Ishikawa (cell line): ENCODE measurements at regions not wholly inside any gene's neighbourhood (a gene's known extent, or its start where the extent isn't known, plus 50 kb on each side); places are given as distances from the start of the nearest gene placed in this dataset.

Experiments
- CEBPB ChIP-seq: IDR thresholded peaks from 2 replicates; pipeline ENCODE4 v1.6.1; 2012
- CREB1 ChIP-seq: IDR thresholded peaks from 2 replicates; pipeline ENCODE4 v1.6.1; 2012; ENCODE audit warnings: low read depth
- EGR1 ChIP-seq: IDR thresholded peaks from 2 replicates; pipeline ENCODE4 v1.6.1; 2012
- EP300 ChIP-seq: IDR thresholded peaks from 2 replicates; pipeline ENCODE4 v1.6.1; 2012; ENCODE audit warnings: borderline replicate concordance
- FOXM1 ChIP-seq: IDR thresholded peaks from 2 replicates; pipeline ENCODE4 v1.6.1; 2012; ENCODE audit warnings: low read depth, borderline replicate concordance
- MAX ChIP-seq: IDR thresholded peaks from 2 replicates; pipeline ENCODE4 v1.6.1; 2012
- NFIC ChIP-seq: IDR thresholded peaks from 2 replicates; pipeline ENCODE4 v1.6.1; 2012
- RAD21 ChIP-seq: IDR thresholded peaks from 2 replicates; pipeline ENCODE4 v1.6.1; 2012; ENCODE audit warnings: low read depth
- REST ChIP-seq: IDR thresholded peaks from 2 replicates; pipeline ENCODE4 v1.6.1; 2012; ENCODE audit warnings: low read depth, mild to moderate bottlenecking
- TAF1 ChIP-seq: IDR thresholded peaks from 2 replicates; pipeline ENCODE4 v1.6.1; 2012; ENCODE audit warnings: low read depth, mild to moderate bottlenecking
- TCF12 ChIP-seq: IDR thresholded peaks from 2 replicates; pipeline ENCODE4 v1.6.1; 2012; ENCODE audit warnings: low read depth
- TEAD4 ChIP-seq: IDR thresholded peaks from 2 replicates; pipeline ENCODE4 v1.6.1; 2012
- USF1 ChIP-seq: IDR thresholded peaks from 2 replicates; pipeline ENCODE4 v1.6.1; 2012
- YY1 ChIP-seq: IDR thresholded peaks from 2 replicates; pipeline ENCODE4 v1.6.1; 2012; ENCODE audit warnings: low read depth
- ZBTB7A ChIP-seq: IDR thresholded peaks from 2 replicates; pipeline ENCODE4 v1.6.1; 2012; ENCODE audit warnings: low read depth

- peak; percentile 52 for TF ChIP-seq NFIC
- TF ChIP-seq MAX, result no peak
- no peak for TF ChIP-seq RAD21
- no peak for TF ChIP-seq EGR1
- no peak for TF ChIP-seq ZBTB7A
- TF ChIP-seq TCF12, result no peak
- peak; percentile 9; the same call in 1 of the 2 replicates for TF ChIP-seq EP300
- TF ChIP-seq YY1, result no peak
- TF ChIP-seq REST, result no peak
- TF ChIP-seq TAF1, result no peak
- no peak for TF ChIP-seq CREB1
- no peak for TF ChIP-seq TEAD4
- no peak for TF ChIP-seq FOXM1
- TF ChIP-seq CEBPB, result no peak
- no peak for TF ChIP-seq USF1
Observed at GRCh38 chr3:89787485-89787884, 680.1 kb downstream of the EPHA3 start.

- TF ChIP-seq TCF12, result peak; percentile 44; the same call in 1 of the 2 replicates
- TF ChIP-seq EP300, result peak; percentile 54; the same call in 1 of the 2 replicates
- TF ChIP-seq CEBPB, result peak; percentile 41
- TF ChIP-seq TEAD4, result peak; percentile 70
- TF ChIP-seq USF1, result no peak
- no peak for TF ChIP-seq ZBTB7A
- peak; percentile 46; the same call in 1 of the 2 replicates for TF ChIP-seq FOXM1
- no peak for TF ChIP-seq RAD21
- no peak for TF ChIP-seq EGR1
- no peak for TF ChIP-seq TAF1
- peak; percentile 48 for TF ChIP-seq NFIC
- no peak for TF ChIP-seq CREB1
Observed at GRCh38 chr3:89787979-89788378, 680.6 kb downstream of the EPHA3 start.

- TF ChIP-seq USF1 (no peak), EP300 (peak; percentile 38; the same call in 1 of the 2 replicates), TEAD4 (no peak), YY1 (no peak), NFIC (peak; percentile 44; the same call in 1 of the 2 replicates), EGR1 (no peak), FOXM1 (0 out of 2 replicates have a peak, but pooled peaks have one; percentile 15)
Observed at GRCh38 chr3:89795506-89795905, 688.1 kb downstream of the EPHA3 start.

GRCh38 chr3:89802881-89803280, 695.5 kb downstream of the EPHA3 start:
- no peak for TF ChIP-seq NFIC

GRCh38 chr3:89803711-89804110, 696.3 kb downstream of the EPHA3 start:
- TF ChIP-seq MAX (no peak), REST (no peak), EP300 (no peak), ZBTB7A (no peak), CEBPB (no peak), CREB1 (no peak)

- TF ChIP-seq ZBTB7A, result no peak
- TF ChIP-seq TAF1, result no peak
- TF ChIP-seq EP300, result no peak
- TF ChIP-seq YY1, result no peak
- TF ChIP-seq TCF12, result no peak
- no peak for TF ChIP-seq USF1
- TF ChIP-seq CREB1, result no peak
- no peak for TF ChIP-seq RAD21
- no peak for TF ChIP-seq EGR1
- no peak for TF ChIP-seq CEBPB
- TF ChIP-seq MAX, result no peak
- TF ChIP-seq TEAD4, result no peak
- TF ChIP-seq FOXM1, result no peak
- TF ChIP-seq REST, result no peak
- TF ChIP-seq NFIC, result no peak
Observed at GRCh38 chr3:89806166-89806565, 698.7 kb downstream of the EPHA3 start.
